ENCODE measurements at regions not wholly inside any gene's neighbourhood (a gene's known extent, or its start where the extent isn't known, plus 50 kb on each side); places are given as distances from the start of the nearest gene placed in this dataset.

- no peak for TF ChIP-seq POLR2AphosphoS5 (IDR thresholded peaks at IDR 0.05)
- TF ChIP-seq CTCF (IDR thresholded peaks at IDR 0.05), result no peak
Measured at GRCh38 chrX:26445288-26445687, 229.3 kb downstream of the MAGEB5 start.
